HCT116 (cell line): ENCODE measurements at regions not wholly inside any gene's neighbourhood (a gene's known extent, or its start where the extent isn't known, plus 50 kb on each side); places are given as distances from the start of the nearest gene placed in this dataset.

ENCODE experiments used
- CBX3 ChIP-seq: IDR thresholded peaks from 2 replicates; pipeline ENCODE4 v1.6.1; 2012; ENCODE audit warnings: low read depth
- EZH2 ChIP-seq: fragments of 200-600 bp; sonication (generic); IDR thresholded peaks from 2 replicates; pipeline ENCODE4 v1.6.1; 2017; ENCODE audit warnings: antibody characterized with exemption, mixed run types
- EZH2phosphoT487 ChIP-seq: fragments of 200-600 bp; IDR thresholded peaks from 2 replicates; pipeline ENCODE4 v1.6.1; 2018; ENCODE audit warnings: antibody characterized with exemption, borderline replicate concordance
- FOSL1 ChIP-seq: IDR thresholded peaks from 2 replicates; pipeline ENCODE4 v1.6.1; 2012; ENCODE audit warnings: low read depth
- JUND ChIP-seq: IDR thresholded peaks from 2 replicates; pipeline ENCODE4 v1.6.1; 2012
- POLR2AphosphoS5 ChIP-seq: IDR thresholded peaks from 2 replicates; pipeline ENCODE4 v1.6.1; 2011; ENCODE audit warnings: mild to moderate bottlenecking, low read depth, low read length, moderate library complexity
- SIN3A ChIP-seq: IDR thresholded peaks from 2 replicates; pipeline ENCODE4 v1.6.1; 2012; ENCODE audit warnings: low read depth
- SRF ChIP-seq: IDR thresholded peaks from 2 replicates; pipeline ENCODE4 v1.6.1; 2012; ENCODE audit warnings: low read depth
- YY1 ChIP-seq: IDR thresholded peaks from 2 replicates; pipeline ENCODE4 v1.6.1; 2011; ENCODE audit warnings: low read length, low read depth, moderate library complexity, mild to moderate bottlenecking; ENCODE audit not compliant: insufficient replicate concordance; ENCODE audit errors: extremely low read depth
- ZFX ChIP-seq: fragments of 450-650 bp; IDR thresholded peaks from 2 replicates; pipeline ENCODE4 v1.6.1; 2017
- ZNF274 ChIP-seq: fragments of 200-500 bp; sonication (Bioruptor generic); IDR thresholded peaks from 2 replicates; pipeline ENCODE4 v1.6.1; 2014; ENCODE audit warnings: mild to moderate bottlenecking, low read depth, low read length, inconsistent platforms
- TF ChIP-seq, protein P1 (sequence below), 3 experiments: fragments of 200-600 bp in 1 of 3; sonication (generic) in 1 of 3; IDR thresholded peaks in 2 of 3; conservative IDR thresholded peaks in 1 of 3; 2 replicates each; pipeline ENCODE4 v1.5.1; 2012 to 2017; ENCODE audit warnings: low read depth in 2 of 3, low read length in 2 of 3, antibody characterized with exemption in 1 of 3, borderline replicate concordance in 1 of 3, control low read depth in 1 of 3, mild to moderate bottlenecking in 1 of 3, mixed read lengths in 1 of 3, mixed run types in 1 of 3, moderate library complexity in 1 of 3; ENCODE audit not compliant: insufficient read depth in 1 of 3
- TF ChIP-seq, protein P2 (sequence below): IDR thresholded peaks from 2 replicates; pipeline ENCODE4 v1.6.1; 2012; ENCODE audit warnings: low read depth
- TF ChIP-seq, protein P3 (sequence below): IDR thresholded peaks from 2 replicates; pipeline ENCODE4 v1.6.1; 2012

DNA sequence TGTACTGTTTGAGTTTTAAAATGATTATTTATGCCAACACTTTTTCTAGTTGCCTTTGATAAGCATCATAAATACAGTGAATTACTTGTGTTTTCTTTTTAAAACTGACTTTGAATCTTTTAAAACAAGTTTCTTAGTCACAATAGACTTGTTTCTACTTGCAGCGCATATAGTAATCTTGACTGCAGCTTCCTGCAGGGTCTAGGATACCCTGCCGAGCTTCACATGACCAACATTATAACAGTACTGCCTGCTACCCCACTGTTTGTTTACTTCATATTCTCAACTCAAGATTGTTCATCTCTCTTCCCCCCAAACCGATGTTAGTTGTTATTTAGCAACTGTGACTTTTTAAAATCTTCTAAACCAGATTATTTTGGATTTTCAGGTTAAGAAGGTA is 751.3 kb upstream of the NEGR1 start:
- TF ChIP-seq, protein P1, sequence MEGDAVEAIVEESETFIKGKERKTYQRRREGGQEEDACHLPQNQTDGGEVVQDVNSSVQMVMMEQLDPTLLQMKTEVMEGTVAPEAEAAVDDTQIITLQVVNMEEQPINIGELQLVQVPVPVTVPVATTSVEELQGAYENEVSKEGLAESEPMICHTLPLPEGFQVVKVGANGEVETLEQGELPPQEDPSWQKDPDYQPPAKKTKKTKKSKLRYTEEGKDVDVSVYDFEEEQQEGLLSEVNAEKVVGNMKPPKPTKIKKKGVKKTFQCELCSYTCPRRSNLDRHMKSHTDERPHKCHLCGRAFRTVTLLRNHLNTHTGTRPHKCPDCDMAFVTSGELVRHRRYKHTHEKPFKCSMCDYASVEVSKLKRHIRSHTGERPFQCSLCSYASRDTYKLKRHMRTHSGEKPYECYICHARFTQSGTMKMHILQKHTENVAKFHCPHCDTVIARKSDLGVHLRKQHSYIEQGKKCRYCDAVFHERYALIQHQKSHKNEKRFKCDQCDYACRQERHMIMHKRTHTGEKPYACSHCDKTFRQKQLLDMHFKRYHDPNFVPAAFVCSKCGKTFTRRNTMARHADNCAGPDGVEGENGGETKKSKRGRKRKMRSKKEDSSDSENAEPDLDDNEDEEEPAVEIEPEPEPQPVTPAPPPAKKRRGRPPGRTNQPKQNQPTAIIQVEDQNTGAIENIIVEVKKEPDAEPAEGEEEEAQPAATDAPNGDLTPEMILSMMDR (IDR thresholded peaks at IDR 0.05 in 2 of 3, conservative IDR thresholded peaks at IDR 0.05 in 1 of 3; ENCODE audit: borderline replicate concordance in 1 of 3, insufficient read depth in 1 of 3, low read depth in 2 of 3, low read length in 2 of 3): no peak
- TF ChIP-seq SIN3A: no peak
- no peak for TF ChIP-seq ZNF274
- TF ChIP-seq, protein P2, sequence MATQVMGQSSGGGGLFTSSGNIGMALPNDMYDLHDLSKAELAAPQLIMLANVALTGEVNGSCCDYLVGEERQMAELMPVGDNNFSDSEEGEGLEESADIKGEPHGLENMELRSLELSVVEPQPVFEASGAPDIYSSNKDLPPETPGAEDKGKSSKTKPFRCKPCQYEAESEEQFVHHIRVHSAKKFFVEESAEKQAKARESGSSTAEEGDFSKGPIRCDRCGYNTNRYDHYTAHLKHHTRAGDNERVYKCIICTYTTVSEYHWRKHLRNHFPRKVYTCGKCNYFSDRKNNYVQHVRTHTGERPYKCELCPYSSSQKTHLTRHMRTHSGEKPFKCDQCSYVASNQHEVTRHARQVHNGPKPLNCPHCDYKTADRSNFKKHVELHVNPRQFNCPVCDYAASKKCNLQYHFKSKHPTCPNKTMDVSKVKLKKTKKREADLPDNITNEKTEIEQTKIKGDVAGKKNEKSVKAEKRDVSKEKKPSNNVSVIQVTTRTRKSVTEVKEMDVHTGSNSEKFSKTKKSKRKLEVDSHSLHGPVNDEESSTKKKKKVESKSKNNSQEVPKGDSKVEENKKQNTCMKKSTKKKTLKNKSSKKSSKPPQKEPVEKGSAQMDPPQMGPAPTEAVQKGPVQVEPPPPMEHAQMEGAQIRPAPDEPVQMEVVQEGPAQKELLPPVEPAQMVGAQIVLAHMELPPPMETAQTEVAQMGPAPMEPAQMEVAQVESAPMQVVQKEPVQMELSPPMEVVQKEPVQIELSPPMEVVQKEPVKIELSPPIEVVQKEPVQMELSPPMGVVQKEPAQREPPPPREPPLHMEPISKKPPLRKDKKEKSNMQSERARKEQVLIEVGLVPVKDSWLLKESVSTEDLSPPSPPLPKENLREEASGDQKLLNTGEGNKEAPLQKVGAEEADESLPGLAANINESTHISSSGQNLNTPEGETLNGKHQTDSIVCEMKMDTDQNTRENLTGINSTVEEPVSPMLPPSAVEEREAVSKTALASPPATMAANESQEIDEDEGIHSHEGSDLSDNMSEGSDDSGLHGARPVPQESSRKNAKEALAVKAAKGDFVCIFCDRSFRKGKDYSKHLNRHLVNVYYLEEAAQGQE: no peak
- TF ChIP-seq, protein P3, sequence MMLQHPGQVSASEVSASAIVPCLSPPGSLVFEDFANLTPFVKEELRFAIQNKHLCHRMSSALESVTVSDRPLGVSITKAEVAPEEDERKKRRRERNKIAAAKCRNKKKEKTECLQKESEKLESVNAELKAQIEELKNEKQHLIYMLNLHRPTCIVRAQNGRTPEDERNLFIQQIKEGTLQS: no peak
- TF ChIP-seq EZH2phosphoT487: no peak
- TF ChIP-seq CBX3: no peak
- TF ChIP-seq JUND: no peak
- TF ChIP-seq EZH2: no peak
- TF ChIP-seq POLR2AphosphoS5: no peak
- TF ChIP-seq FOSL1: no peak
- TF ChIP-seq SRF: no peak
- TF ChIP-seq YY1: no peak
- no peak for TF ChIP-seq ZFX
